ENCODE measurements at regions not wholly inside any gene's neighbourhood (a gene's known extent, or its start where the extent isn't known, plus 50 kb on each side); places are given as distances from the start of the nearest gene placed in this dataset.

GRCh38 chr11:71083105-71083504 lies 169.3 kb downstream of the SHANK2 start:
- intact Hi-C loops (cut with DNase I) = no loop called here
- H3K4me1 ChIP-seq = no peaks in the 10 kb centered on the region
- TF ChIP-seq CTCF (IDR thresholded peaks at IDR 0.05) (no peak), POLR2A (IDR thresholded peaks at IDR 0.05) (no peak)
- DNase-seq = no peak
- H3K4me3 ChIP-seq = no peak overlapping the region
- peaks cover 0 to 8% (median 0%) of the 10 kb centered on the region in 4 donors for H3K27me3 ChIP-seq
- H3K27ac ChIP-seq = no peak overlapping the region
- 75 to 86% methylated on average over 4 of the region's 4 CpGs for WGBS, 2 donors
- H3K36me3 ChIP-seq = no peaks in the 10 kb centered on the region
- H3K9me3 ChIP-seq = no peaks in the 10 kb centered on the region

DNA sequence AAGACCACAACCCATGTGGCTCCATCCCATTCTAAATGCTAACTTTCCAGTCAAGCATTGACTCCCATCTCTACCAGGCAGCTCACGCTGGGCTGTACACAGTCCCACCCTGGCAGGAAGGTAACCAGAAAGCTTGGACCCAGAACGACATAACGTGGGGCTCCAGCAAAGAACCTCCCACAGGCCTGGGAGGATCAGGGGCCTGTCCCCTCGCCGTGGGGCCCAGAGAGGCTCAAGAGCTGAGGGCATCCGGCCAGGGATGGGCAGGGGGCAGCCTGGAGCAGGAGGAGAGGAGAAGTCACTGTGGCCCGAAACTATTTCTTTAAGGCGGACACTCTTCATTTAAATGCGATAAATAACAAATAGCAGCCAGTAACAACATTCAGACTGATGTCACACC lies 169.9 kb downstream of the SHANK2 start:
- Histone ChIP-seq H3K36me3 (no peaks in the 10 kb centered on the region), H3K4me1 (no peaks in the 10 kb centered on the region), H3K9me3 (no peaks in the 10 kb centered on the region), H3K27me3 (peaks cover 0 to 8% (median 0%) of the 10 kb centered on the region in 4 donors), H3K27ac (no peak overlapping the region), H3K4me3 (no peak overlapping the region)
- TF ChIP-seq POLR2A (IDR thresholded peaks at IDR 0.05) (no peak), CTCF (IDR thresholded peaks at IDR 0.05) (no peak)
- intact Hi-C loops (cut with DNase I) = no loop called here
- WGBS, 2 donors = 74 to 76% methylated on average over 7 to 8 of the region's 9 CpGs
- DNase-seq = no peak

DNA sequence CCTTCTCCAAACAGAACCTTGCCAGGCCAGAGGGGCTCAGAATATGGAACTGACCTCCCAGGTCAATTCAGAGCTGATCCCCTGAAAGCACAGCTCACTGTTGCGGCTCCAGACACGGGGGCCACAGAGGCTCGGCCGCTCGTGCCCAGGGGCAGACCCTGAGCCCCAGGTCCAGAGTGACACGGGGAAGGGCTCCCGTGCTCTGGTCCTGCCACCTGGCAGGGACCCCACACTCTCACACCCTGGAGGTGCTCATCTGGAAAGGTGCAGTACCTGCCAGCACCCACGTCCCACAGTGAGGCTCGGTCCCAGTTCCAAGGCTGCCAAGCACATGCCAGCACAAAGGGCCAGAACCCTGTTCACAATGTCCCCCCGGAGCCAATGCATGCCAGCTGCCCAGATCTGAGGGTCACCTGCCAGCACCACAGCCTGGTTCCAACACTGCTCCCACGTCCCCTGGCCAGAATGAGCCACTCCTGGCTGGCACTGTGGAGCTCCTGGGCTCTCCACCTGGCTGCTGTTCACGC lies 170.6 kb downstream of the SHANK2 start:
- no CpG with 5 or more reads among the region's 12 CpGs for WGBS, 2 donors
- Histone ChIP-seq H3K36me3 (no peaks in the 10 kb centered on the region), H3K9me3 (no peaks in the 10 kb centered on the region), H3K4me1 (no peaks in the 10 kb centered on the region), H3K27me3 (peaks cover 0 to 8% (median 0%) of the 10 kb centered on the region in 4 donors), H3K4me3 (no peak overlapping the region), H3K27ac (no peak overlapping the region)
- no peak for DNase-seq
- no peak for TF ChIP-seq POLR2A (IDR thresholded peaks at IDR 0.05)
- TF ChIP-seq CTCF (IDR thresholded peaks at IDR 0.05) = no peak
- intact Hi-C loops (cut with DNase I) = no loop called here

- Histone ChIP-seq H3K36me3 (no peaks in the 10 kb centered on the region), H3K4me1 (no peaks in the 10 kb centered on the region), H3K4me3 (no peak overlapping the region), H3K27ac (no peak overlapping the region), H3K27me3 (peaks cover 0 to 14% (median 0%) of the 10 kb centered on the region in 4 donors), H3K9me3 (no peaks in the 10 kb centered on the region)
- 59% methylated on average over 17 to 18 of the region's 25 CpGs for WGBS, 2 donors
- intact Hi-C loops (cut with DNase I) = no loop called here
- TF ChIP-seq POLR2A (IDR thresholded peaks at IDR 0.05) (no peak), CTCF (IDR thresholded peaks at IDR 0.05) (peak; percentile 29 to 75 (median 56))
- DNase-seq = no peak
These were observed 171.9 kb downstream of the SHANK2 start for GRCh38 chr11:71080239-71081097.

DNA sequence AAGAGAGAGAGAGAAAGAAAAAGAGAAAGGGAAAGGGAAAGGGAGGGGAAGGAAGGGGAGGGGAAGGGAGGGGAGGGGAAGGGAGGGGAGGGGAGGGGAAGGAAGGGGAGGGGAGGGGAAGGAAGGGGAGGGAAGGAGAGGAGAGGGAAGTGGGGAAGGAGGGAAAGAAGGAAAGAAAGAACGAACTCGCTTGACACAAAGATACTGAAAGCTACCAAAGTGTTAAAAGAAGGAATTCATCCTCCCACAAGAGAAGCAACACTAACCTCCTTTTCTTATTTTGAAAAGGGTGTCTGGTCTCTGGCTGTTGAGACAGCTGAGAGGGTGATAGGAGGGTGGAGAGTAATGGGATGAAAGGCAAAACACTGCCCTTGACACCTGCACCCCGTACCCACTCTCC lies 172.6 kb downstream of the SHANK2 start:
- Histone ChIP-seq H3K27me3 (peaks cover 0 to 16% (median 0%) of the 10 kb centered on the region in 4 donors), H3K36me3 (no peaks in the 10 kb centered on the region), H3K9me3 (no peaks in the 10 kb centered on the region), H3K4me1 (no peaks in the 10 kb centered on the region), H3K4me3 (no peak overlapping the region), H3K27ac (no peak overlapping the region)
- WGBS, 2 donors = 82 to 83% methylated on average over 3 of the region's 3 CpGs
- DNase-seq = no peak
- TF ChIP-seq POLR2A (IDR thresholded peaks at IDR 0.05) = no peak
- TF ChIP-seq CTCF (IDR thresholded peaks at IDR 0.05) = no peak
- intact Hi-C loops (cut with DNase I) = no loop called here
